HUDEP-2 (cell line): ENCODE measurements at regions not wholly inside any gene's neighbourhood (a gene's known extent, or its start where the extent isn't known, plus 50 kb on each side); places are given as distances from the start of the nearest gene placed in this dataset.
A peak's percentile ranks its signal among the peaks of the same experiment; 100 is the strongest.

Source experiments
- DNase-seq, 76 experiments: peaks; one replicate each; lab custom pipeline; 2025; ENCODE audit not compliant: unreplicated experiment in 76 of 76; lab: John Stamatoyannopoulos, UW

DNA sequence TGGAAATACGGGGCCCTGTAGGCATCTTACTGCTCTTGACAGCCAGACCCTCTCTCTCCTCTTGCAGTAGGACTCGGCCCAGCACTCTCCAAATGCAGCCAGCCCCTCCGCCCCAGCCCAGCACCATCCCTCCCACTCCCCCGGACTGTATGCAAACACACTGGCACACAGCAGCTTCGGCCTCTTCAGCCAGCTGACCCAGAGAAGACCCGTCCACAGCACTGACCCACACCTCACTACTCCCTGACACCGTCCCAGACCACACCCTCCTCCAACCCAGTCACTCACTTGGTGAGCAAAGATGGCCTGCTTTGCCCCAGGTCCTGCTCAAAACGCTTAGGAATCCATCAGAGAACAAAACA, 164.6 kb downstream of the IGLL1 start:
- DNase-seq: no peak

DNA sequence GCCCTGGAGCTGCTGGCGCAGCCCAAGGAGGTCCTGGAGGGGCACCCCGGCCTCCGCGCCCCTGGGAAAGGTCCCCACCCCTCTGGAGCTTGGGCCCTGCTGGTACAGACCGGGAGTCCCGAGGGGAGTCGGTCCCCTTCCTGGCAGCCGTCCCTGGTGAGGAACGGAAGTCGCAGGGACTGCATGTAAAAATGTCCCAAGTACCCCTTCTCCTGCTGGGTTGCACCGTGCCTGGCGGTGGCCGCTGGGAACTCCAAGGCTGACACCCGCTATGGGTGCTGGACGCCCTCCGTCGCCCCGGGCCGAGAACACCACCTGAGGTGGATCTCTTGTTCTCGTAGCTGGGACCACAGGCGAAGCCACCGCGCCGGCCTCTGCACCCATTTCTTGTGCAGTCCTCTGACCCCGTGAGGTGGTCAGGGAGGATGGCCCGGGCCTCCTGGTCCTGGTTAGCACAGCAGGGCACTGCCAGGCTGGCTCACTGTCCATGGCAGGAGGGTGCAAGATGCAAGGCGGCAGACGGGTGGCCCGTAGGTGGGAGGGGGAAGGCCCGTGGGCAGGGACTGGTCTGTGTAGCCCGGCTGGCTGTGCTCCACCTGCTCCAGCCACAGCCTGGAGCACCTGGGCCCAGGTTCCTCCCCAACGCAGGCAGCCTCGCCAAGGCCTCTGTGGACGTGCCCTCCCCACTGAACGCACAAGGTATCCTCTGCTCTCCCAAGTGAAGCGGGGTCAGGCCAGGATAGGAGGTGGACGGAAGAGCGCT, 165.2 kb downstream of the IGLL1 start:
- no peak for DNase-seq

DNA sequence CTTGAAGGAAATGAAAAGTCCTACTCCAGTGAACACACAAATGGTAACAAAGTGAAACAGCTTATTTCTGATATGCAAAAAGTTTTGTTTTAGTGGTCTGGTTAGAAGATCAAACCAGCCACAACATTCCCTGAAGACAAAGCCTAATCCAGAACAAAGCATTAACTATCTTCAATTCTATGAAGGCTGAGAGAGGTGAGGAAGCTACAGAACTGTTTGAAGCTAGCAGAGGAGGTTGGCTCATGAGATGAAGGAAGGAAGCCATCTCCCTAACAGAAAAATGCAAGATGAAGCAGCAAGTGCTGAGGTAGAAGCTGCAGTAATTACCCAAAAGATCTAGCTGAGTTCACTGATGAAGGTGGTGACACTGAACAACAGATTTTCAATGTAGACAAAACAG, 168.4 kb downstream of the IGLL1 start:
- no peak for DNase-seq

DNA sequence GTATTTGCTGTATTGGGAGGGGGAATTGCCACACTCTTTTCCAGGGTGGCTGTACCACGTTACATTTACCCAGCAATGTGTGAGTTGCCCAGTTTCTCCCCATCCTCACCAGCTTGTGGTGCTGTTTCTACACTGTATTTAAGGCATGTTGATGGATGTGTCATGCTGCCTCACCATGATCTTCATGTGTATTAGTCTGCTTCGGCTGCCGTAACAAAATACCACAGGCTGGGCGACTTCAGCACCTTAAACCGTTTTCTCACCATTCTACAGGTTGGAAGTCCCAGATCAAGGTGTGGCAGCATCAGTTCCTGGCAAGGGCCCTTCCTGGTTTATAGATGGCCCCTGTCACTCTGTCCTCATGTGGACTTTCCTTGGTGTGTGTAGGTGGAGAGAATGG, 169.7 kb downstream of the IGLL1 start:
- no peak for DNase-seq

DNA sequence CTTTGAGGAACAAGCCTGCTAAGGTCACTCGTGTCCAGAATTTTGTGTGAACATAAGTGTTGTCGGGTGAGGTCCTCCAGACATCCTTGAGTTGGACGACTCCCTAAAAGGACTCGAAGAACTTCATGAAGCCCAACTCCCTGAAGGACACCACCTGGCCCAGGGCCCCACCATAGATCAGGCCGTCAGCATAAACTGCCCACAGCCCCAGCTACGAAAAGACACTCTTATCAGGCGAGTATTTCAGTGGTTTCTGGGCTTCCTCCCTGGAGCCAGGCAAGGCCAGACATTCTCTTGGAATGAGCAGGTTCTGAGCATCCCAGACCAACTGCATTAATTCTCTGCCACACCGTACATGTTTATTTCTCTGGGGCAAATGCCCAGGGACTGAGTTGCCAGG, 170.1 kb downstream of the IGLL1 start:
- DNase-seq: no peak

DNA sequence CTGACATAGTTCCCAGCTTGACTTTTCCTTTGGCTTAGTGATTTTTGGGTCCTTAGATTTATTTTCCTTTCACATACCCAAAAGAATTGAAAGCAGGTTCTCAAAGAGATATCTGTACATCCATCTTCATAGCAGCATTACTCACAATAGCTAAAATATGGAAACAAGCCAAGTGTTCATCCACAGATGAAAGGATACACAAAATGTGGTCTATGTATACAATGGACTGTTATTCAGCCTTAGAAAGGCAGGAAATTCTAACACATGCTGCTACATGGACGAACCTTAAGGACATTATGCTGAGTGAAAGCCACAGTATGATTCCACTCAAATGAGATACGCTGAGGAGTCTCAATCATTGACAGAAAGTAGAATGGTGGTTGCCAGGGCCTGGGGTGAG, 171.8 kb downstream of the IGLL1 start:
- no peak for DNase-seq

DNA sequence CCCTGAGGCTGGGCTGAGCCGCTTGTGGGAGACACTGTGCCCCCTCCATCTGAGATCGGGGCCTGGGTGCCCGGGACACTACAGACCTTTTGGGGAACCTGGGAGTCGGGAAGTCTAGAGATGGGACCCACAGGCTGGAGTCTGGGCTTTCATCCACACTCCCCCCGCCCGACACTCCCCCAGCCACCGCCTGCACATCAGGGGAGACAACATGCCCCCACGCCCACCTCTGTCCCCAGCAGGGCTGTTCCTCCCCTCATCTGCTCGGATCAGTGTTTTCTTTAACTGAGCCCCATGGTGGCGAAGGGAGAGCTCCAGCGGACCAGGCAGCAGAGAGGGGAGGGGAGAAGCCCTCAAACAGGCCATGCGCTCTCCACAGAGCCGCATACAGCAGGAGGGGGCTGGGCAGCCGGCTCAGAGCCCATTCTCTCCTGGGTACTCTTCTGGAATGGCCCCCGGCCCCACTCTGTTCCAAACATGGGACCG, 174.7 kb downstream of the IGLL1 start:
- no peak for DNase-seq

DNA sequence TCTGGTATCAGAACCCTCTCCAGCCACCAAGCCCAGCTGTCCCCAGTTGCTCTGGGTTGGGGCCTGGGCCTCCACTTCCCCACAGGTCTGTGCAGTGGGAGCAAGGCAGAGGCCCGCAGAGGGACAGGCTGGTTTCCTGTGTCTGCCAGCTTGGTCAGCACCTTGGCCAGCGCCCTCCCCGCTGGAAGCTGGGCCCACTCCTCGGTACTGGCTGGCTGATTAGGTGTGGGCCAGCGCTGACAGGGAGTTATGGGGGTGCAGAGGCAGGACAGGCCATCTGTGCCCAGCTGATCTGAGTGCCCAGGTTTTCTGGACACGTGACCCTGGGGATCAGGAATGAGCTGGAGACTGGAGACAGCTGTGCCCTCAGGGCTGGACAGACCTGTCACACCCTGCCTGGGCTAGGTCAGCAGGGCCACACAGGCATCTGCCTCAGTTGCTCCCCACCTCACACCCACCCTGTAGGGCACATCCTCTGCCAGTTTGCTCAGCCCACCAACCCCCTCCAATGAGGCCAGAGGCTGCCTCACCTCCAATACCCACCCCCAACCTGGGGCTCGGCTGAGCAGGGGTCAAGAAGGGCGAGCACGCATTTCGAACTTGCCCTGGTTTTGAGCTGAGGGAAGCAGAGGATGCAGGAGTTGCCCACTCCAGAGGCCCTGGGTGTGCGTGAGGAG, 175.3 kb downstream of the IGLL1 start:
- DNase-seq: peak in 6 of 76 experiments; percentile 2 to 20 (median 8)

DNA sequence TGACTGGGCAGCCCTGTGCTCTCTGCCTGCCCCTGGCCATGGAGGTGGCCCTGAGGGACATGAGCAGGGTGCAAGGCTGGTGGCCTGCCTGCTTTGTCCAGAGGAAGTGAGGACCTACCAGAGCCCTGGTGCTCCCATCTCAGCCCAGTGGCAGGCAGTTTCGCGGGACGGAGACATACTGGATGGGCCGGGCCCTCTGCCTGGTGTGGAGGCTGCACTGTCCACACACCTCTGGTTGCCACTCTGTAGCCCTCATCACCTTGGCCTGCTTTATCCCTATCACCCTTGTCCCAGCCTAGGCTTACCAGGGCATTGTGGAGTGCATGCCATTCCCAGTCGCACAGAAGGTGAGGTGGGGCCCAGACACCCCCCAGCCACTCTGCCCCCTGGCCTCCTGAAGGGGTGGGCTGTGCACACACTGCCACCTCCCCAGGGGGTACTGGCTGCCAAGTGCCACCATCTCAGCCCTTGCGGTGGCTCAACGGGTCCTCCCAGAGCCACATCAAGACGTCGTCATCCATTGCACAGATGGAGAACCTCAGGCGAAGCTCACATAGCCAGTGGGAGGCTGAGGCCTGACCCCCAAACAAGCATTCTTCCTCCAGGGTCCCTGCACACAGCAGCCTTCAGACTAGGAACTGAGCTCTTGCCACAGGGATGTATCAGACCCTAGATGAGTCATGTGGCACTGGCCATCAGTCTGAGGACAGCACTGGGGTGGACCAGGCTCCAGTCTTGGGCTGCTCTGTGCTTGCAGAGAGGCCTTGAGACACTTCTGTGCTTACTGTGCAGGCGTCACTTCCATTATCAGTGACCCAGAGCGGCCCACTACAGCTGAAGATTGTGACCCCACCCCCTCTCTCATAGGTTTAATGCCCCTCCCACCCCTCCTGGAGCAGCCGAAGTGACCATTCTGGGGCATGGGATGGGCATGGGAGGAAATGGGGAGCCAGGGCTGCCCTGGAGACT, 176.1 kb downstream of the IGLL1 start:
- DNase-seq: no peak

DNA sequence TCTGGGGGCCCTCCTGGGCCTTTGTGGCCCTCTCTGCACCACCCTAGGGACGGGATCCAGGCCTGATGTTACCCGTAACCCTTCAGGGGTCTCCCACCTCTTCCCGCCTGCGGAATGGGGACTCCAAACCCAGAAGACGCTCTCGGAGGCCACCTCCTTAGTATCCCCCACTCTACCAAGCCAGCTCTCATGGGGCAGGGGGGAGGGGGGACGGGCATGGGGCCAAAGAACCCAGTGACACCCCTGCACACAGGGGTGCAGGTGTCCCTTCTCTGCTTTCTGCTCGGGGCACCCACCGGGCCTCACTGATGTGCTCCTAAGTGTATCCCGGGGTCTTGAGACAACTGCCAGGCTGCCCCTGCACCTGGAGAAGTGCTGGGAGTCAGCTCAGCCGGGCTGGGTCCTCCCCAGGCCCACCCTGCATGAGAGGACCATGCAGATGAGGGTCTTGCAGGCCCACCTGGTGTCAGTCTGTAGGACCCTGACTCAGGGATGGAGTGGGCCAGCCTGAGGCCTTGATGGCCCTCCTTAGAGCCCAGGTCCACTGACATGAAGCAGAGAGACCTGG, 176.9 kb downstream of the IGLL1 start:
- no peak for DNase-seq

DNA sequence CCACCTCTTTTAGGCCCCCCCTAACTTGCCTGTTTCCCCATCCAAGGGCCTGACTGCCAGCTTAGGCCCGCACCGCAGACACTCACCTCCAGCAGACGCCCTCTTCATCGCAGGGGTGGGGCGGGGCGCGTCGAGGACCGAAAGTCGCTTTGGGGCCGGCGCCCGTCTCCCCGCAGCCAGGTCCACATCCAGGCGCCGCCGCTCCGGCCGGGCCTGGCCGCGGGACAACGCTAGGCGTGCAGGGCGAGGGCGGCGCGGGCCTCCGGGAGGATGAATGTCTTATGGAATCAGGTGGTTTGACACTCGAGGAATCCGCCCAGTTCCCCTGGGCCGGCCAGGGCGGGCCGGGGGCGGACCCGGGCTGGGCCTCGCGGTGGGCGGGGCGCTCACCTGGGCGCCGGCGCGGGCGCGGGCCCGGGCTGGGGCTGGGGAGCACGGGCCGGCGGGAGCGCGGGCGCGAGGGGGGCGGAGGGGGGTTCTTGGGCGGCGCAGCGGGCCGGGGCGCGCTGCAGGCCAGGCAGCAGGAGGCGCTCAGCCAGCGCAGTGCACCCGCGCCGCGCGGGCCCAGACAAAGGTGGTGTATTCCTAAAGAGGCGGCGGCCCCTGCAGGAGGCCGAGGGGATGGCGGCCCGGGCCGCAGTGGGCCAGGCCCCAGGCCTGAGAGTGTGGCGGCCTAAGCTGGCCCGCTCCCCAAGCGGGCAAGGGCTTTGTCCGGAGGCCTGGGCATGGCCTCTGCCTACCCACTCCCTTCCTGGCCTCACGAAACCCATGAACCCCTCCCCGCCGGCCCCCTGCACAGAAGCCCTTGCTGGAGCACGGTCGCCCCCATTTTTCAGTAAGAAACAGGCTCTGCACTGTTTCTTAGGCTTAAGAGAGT, 177.6 kb downstream of the IGLL1 start:
- peak in 45 of 76 experiments; percentile 1 to 56 (median 24) for DNase-seq

DNA sequence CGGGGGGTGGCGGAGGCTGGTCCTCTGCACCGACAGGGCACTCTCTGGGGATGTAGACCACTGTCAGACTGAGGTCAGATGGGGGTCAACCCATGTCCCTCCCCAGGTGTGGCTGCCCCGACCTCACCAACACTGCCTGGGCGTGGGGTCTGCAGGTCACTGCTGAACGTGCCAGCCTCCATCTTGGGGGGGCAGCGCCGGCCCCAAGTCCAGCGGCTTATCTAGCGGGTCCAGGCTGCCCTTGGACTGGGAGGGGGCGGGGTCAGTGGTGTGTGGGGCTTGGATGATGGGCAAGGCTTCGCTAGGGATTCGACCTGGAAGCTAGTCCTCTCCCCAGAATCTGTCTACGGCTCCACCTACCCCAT, 178.2 kb downstream of the IGLL1 start:
- no peak for DNase-seq

DNA sequence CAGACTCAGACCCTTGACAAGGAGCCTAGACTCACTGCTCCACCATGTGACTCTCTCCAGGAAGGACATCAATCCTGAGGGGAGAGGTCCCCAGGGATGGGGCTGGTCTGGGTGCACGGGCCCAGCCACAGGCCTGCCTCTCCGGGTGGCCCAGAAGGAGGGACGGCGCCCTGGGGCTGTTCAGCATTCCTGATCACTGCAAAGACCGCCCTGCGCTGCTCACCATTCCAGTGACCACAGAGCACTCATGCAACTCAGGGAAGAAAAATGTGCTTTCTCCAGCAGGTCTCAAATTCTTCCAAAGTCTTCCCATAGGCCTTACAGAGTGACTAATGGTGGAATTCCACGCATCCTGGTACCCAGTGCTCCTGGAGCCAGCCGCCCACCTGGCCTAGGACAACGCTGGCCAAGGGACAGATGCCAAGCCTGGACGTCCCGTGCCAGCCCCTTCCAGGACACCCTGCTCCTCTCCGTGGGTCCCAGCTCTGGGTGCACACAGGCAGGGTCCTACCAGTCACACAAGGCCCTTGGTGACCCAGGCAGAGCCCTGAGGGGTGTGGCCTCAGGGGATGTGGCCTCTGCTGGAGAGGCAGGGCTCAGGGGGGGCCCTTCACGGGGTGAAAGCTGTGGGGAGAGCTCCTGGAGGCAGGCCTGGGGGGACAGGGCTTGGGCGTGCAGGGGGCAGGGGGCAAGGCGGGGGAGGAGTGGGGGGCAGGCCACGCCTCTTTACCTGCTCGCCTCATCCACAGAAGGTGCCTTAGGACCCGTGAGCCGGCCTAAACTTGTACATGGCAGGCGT, 178.8 kb downstream of the IGLL1 start:
- no peak for DNase-seq

DNA sequence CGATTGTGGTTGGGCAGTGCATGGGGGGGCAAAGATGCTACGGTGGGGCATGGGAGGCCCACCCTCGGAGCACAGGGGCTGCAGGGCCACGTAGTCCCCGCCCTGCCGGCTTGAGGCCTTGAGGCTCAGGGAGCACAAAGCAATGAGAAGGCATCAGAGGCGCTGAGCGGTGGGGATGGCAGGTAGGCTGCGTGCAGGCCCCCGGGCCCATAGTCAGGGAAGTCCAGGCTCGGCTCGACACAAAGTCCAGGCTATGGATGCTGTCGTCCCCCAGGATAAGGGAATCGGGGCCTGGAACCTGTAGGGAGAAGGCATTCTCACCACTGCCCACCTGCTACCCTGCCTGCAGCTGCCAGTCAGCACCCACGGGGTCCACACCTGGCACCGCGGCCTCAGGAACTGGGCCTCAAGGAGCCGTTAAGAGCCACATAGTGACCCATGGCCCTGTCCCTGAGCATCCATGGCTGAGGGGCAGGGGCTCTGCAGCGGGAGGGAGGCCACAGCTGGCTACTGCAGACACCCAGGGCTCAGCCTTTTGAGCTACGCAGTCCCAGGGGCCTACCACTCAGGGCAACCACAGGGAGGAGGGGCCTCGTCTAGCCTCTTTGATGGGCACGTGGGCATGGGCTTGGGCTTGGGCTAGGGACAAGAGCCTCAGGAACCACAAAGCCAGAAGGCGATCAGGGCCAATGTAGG, 179.7 kb downstream of the IGLL1 start:
- DNase-seq: no peak

DNA sequence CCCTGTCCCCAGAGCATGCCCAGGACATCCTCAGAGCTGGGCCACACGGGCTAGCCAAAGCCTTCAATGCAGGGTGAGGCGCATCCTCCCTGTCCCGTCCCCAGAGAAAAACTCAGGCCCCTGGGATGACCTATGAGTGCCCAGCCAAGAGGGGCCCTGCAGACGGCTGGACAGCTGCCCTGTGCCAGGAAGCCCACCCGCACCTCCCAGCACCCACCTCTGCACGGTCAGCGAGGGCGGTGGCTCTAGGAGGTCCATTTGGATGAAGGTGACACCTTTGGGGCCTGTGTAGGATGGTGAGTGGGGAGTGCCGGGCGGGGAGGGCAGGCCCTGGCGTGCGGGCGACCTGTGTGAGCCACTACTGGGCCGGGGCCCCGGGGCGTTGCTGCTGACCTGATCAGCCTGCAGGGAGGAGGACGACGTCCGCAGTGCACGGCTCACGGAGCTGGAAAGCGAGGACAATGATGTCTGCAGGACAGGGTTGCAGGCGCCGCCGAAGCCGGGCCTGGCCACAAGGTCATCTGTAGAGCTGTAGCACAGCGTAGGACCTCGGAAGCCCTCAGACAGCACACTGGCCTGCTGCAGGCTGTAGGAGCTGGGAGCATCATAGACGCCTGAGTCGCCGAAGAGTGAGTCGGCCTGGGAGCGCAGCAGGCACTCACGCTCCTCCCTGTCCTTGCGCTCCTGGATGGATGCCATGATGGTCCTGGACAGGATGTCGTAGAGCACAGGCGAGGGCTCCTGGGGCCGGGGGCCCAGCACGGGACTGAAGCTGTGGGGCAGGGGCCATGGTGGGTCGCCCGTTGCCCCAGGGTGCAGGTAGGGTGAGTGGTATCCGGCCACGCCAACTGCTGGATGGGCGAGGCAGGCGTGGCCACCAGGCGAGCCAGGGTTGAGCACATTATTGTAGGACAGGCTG, 180.5 kb downstream of the IGLL1 start:
- no peak for DNase-seq

DNA sequence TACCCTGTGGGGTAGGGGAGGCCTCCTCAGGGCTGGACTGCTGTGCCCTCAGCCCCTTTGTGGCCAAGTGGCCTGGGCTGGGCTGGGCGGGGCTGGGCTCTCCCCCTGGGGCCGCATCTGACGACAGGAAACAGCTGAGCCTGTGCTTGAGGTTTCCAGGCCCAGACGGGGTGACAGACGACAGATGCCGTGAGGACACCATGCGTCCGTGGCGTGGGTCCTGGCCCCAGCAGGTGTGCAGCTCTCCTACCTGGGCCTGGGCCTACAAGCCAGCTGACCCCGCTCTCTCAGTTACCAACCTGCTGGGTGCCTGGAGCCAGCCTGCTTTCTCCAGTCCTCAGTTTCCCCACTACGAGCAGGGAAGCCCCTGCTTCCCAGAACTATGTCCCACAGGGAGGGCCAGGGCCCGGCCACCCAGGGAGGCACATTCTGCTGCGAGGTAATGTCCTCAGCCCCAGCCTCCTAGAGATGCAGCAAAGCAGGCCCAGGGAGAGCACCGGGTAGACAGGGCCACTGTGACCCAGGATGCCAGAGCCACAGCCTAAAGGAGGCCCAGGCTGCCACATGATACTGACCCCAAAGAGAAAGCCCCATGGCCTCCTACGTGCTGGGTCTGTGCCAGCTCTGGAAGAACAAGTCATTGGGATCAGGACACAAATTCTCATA, 181.3 kb downstream of the IGLL1 start:
- DNase-seq: no peak
